NCI-H2171 treated with DMSO at 0.1 percent for 48 hours (cell line): ENCODE measurements at regions not wholly inside any gene's neighbourhood (a gene's known extent, or its start where the extent isn't known, plus 50 kb on each side); places are given as distances from the start of the nearest gene placed in this dataset.

Experiments used
- DNase-seq: peaks from one replicate; lab custom pipeline; 2025; lab: John Stamatoyannopoulos, UW

DNA sequence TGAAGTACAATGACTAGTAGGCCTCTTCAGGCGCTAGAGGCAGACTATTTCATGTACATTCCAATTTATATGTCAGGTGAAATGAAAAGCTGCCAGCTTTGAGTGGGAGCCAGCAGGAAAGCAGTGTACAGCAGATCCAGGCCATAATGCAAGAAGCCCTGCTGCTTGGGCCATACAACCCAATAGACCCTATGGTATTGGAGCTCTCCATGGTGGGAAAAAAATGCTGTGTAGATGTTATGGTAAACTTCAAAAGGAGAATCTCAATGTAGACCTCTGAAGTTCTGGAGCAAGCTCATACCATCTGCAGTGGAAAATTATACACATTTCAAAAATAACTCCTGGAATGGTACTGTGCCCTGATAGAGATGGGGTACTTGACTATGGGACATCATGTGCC, 71.5 kb upstream of the CD82 start:
- DNase-seq: no peak

DNA sequence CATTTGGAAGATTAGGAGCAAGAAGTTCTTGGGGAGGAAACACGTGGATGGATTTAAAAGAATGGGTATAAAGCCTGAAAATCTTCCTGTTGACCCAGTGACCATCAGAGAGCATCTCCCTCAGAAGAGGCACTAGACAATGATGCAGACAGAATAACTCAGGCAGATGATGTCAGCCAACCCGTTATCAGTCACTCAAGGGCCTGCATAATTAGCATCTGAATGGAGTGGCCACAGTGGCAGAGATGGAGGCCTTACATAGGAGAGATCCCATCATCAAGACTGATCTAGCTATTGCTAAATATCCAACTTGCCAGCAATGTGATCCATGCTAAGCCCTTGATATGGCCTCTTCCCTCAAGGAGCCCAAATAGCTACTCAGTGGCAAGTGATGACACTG, 70.7 kb upstream of the CD82 start:
- no peak for DNase-seq

DNA sequence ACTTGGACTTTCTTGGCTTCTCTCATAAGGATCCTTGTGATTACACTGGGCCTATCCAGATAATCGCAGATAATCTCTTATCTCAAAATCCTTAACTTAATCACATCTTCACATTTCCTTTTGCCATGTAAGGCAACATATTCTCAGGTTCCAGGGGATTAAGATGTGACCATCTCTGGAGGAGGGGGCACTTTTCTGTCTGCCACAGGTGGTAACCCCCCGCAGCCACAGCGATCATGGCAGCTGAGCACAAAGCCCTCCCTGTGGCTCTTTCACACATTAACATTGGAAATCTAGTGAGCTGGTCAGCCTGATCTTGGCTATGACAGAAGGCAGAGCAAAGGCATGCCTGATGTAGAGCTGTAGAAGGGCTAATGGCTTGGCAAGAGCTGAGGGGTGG, 69.1 kb upstream of the CD82 start:
- no peak for DNase-seq

DNA sequence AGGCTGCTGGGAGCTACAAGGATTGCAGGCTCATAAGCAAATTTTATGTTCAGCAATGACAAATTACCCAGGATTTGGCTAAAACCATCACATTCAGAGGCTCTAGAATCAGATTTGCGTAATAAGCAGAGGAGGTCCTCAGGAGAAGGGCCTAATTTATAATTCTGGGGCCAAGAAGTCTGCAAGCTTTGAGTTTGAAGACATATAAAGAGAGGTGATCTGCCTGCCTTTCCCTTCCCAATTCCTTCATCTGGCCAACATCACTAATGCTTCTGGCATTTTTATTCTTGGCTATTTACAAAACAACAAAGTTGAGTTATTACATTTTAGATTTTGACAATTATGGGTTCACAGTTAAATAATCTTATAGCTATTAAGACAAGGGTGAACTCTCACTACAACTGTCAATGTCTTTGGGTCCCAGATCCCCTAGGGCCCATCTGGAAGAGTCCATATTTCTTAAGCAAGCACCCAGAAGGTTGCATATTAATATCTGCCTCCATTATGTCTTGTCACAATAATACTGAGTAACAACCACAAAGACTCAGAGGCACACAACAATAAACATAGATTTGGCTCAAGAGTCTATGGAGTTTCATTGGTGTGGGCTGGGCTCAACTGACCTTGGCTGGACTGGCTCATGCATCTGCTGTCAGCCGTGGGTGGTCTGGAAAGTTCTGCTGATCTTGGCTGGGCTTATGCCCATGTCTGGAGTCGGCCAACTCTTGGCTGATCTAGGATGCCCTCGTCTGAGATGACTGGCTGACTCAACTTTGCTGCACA, 67.2 kb upstream of the CD82 start:
- no peak for DNase-seq

DNA sequence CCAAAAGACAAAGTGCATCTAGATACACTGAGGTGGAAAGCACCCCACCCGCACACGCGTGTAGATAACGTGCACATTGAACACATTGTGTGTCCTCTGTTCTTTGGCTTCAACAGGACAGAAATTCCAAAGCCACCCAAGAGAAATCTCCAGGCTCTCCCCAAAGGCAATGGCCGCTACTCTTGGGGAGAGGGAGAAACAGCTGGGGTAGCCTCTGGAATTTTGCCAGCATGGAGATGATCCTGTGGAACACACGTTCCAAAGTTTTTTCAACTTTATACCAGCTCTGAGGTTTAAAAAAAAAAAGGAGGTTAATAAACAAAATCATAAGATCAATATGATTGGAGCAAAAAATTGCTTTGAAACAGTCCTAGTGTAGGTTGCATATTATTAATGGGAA, 63.0 kb upstream of the CD82 start:
- no peak for DNase-seq

DNA sequence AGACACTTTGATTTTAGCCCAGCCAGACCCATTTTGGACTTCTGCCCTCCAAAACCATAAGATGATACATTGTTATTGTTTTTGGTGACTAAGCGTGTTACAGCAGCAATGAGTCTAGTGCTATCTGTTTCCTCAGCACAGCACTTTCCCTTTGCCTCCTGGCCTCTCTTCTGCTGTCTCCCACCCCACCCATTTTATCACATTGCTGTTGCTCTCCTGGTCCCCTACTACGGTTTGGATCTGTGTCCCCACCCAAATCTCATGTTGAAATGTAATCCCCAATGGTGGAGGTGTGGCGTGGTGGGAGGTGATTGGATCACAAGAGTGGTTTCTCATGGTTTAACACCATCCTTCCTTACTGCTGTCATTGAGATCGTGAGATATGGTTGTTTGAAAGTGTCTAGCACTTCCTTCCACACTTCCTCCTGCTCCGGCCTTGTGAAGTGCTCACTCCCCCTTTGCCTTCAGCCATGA, 59.8 kb upstream of the CD82 start:
- no peak for DNase-seq

DNA sequence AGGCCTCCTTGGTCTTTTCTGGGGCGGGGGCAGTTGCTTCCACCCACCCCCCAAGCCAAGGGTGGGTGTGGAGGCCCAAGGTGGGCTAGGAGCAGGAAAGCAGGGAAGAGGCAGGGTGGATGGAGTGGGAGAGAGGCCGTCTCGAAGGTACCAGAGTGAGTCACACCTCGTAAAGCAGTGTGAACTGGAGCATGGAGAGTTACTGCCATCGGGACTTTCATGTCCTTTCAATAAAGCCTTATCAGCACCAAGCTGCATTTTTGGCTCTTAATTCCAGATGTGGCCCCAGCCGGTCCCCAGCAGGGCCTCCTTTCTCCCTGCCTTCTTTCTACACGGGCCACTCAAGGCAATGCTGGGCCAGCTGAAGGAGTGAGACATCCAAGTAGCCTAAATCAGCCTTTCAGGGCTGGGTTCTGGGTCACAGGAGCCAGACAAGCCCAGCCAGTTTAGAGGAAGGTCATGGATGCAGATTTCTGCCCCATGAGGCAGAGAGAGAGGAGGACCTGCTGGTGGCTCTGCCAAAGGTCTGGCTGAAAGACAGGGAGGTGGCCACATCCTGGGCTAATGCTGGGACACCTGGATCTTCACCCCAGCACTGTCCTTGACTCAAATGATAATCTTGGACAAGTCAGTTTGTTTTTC, 59.0 kb upstream of the CD82 start:
- DNase-seq: no peak

DNA sequence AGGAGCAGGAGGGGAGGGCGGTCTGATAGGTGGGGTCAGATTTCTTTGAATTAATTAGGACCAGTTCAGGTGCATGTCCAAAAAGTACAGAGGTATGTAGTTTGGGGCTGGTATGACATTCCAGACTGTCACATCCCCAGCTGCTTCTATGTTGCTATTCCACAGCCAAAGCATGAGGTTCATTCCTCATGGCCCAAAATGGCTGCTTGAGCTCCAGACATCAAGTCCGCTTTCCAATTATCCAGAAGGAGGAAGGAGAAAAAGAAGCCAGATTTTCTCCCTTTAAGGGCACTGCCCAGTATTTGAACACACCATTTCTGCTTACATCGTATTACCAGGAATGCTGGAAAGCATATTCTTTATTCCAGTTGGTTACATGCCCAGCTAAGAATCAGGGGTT, 58.0 kb upstream of the CD82 start:
- no peak for DNase-seq

DNA sequence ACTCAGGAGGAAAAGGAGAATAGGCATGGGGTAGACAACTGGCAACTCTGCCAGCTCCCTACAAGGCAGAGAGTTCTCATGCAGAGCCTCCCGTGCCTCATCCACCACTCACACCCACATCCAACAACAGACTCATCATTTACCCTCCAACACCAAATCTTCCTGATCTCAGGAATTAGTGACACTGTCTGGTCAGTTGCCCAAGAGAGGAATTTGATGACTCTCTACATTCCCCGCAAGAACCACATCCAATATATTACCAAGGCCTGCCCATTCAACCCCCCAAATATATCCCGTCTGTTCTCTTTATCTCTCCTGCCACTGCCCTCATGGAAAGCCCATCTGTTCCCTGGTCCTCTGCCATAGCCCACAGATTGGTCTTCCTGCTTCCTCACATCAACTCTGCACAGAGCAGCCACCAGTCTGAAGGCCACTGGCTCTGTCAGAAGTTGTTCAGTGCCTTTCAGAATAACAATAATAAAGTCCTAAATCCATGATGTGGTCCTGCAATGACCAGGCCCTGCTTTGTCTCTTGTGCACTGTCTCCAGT, 57.5 kb upstream of the CD82 start:
- DNase-seq: no peak

DNA sequence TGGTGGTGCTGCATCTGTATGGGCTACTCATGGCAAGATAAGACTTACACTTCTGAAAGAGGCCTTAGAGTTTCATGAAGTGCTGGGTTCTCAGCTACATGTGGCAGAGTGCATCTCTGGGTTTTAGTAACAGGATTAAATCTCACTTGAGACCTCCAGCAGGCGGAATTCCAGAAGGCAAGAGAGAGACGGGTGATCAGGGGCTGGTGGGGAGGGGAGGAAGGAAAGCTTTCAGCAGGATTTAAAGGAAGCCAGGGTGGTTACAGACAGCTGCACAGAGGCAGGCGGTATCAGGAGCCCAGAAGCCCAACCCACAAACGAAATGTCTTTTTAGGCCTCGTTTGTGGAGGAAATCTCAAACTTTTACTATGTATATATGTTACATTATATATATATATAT, 56.2 kb upstream of the CD82 start:
- no peak for DNase-seq

DNA sequence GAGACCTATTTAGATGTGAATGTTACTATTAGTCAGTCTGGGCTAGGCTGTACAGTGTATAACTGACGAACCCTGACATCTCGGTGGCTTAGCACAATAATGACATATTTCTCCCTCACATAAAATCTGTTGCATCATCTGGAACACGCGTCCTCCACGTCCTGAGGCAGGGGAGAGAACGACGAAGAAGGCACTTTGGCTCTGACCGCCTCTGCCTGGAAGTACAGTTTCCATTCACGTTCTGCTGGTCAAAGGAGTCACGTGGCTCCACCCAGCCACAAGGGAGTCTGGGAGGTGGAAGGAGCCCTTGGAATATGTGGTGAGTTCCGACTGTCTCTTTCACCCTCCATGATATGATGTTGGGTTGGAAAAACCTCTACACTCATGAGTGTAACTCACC, 55.1 kb upstream of the CD82 start:
- DNase-seq: no peak

DNA sequence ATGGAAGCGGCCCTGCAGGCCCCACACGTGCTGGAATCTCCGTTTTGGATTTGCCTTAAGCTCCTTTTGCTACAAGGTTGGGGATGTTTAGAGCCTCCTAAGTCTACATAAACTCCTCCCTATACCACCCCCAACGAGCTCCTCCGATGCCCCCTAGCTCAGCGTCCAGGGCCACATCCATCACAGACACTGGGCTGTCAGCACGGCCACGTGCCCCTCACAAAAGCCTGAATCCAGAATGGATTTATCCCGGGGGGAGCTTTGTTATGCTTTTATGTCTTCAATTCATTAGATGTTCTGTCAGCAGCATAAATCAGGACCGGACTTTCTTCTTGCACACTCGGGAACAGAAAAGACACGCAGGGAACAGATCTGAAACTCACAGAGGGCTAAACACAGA, 52.6 kb upstream of the CD82 start:
- no peak for DNase-seq

DNA sequence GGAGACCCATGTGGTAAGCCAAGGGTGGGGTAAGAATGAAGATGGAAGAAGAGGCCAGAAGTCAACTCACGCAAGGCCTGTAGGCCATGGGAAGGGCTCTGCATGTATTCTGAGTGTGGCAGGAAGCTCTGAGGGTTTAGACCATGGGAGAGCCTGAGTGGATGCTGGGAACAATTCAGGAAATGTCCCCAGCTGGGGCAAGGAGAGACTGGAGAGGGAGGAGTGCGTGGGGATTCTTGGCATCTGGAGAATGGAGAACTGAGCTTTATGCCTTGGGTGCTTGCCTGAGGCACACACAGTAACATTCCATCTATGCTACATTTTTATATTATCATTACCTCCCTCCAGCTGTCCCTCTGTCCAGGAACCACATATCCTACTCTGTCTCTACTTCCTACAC, 50.4 kb upstream of the CD82 start:
- no peak for DNase-seq
